Stimulated activated CD8-positive, alpha-beta memory T cell treated with anti-CD3 and anti-CD28 coated beads, Interleukin-7, amount 100 ng/mL, for 48 hours (primary cell): ENCODE measurements at regions not wholly inside any gene's neighbourhood (a gene's known extent, or its start where the extent isn't known, plus 50 kb on each side); places are given as distances from the start of the nearest gene placed in this dataset.
"Not testable (repeated sequence)": the region's sequence is repeated elsewhere in the genome, so short reads cannot be mapped to it uniquely, and the experiment has no call there.

Experiments
- DNase-seq, 2 donors: peaks; one replicate each; pipeline ENCODE4 v3.0.0-alpha.2; 2020; ENCODE audit warnings: low read depth in 1 of 2; ENCODE audit errors: extremely low read depth in 1 of 2

DNA sequence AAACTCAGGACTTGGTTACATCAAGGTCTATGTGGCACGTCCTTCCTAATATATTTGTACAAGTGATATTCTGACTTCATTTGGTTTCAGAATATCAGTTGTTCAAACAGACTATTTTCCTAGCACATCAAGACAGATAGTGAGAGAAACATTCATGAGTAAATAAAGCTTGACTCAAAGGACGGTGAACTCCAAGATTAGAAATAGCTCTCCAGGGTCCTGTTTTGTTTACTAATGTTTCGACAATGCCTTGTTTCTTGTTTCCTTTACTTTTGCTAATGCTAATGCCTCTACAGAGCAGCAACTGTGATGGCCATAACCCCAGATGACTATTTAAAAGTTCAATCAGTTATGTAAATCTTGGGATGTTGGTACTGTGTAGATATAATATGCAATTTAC is 313.9 kb downstream of the KLF12 start:
- DNase-seq = no peak

DNA sequence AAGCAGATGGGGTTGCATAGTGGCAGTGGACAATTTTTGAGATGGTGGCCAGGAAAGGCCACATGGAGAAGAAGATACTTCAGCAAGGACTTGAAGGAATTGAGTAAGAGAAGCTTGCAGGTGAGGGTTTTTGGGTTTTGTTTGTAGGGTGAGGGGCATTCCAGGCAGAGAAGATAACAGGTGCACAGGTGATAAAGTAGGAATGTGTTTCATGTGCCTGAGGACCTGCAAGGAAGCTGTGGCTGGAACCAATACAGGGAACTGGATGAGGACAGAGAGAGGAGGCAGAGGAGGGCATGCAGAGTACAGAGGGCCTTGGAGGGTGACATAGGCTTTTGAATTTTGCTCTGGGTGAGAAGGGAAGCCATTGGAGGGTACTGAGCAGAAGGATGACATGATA is 314.5 kb downstream of the KLF12 start:
- no peak for DNase-seq

DNA sequence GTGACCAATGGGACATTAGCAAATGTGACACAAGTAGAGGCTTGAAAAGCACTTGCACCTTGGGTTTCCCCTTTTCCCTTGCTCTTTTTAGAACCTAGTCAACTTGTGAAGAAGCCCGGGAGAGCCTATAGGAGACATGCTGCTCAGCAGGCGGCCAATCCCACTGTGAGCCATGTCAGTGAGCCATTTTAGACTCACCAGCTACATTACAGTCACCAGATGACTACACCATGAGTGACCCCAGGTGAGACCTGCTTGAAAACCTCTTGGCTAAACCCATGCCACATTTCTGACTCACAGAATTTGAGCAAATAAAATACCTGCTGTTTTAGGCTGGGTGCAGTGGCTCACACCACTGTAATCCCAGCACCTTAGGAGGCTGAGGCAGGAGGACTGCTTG is 317.5 kb downstream of the KLF12 start:
- no peak for DNase-seq

DNA sequence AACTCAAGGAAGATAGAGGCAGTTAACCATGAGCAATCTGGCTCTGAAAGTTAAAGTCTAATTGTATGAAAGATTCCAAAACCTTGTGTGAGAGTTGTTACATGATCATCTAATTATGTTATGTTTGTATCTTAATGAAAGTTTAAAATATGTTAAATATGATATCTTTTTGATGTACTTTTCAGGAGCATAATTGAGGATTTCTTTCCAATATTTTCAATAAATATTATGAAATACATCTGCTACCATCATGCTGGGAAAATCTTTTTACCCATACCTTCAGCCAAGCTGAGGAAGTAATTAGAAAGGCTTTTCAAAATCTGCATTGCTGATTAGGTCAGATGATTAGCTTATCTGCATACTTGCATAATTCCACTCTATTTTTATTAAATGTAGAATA is 318.4 kb downstream of the KLF12 start:
- DNase-seq = no peak

DNA sequence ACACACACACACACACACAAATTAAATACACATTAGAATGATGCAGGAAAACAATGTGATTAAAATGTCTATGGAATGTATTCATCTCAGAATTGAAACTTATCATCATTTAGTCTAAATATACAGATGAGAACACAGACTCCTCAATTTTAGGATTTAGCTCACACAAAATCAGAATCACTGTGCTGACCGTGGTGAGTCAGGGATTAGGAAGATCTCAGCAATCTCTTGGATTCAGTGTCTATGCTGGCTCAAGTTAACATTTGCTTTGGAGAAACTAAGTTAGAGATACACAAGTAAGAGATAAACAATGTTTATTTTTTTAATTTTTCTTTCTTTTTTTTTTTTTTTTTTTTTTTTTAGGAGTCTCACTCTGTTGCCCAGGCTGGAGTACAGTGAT is 323.6 kb downstream of the KLF12 start:
- DNase-seq = no peak

DNA sequence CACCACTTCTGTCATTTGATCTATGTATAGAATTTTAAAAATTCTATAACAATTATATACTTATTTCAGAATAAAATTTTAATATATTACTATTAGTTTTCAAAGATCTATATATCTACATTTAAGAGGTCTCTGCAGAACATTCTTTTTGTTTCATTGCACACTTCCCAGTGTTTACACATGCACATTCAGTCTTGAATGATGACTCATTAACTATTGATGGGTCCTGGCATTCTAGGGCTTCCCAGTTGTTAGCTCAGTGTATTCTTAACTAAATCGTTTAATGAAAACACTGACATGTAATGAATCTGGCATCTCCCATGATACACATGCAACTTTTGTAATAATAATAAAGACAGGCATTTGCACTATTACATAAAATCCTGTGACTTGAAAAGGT is 324.6 kb downstream of the KLF12 start:
- DNase-seq = no peak

DNA sequence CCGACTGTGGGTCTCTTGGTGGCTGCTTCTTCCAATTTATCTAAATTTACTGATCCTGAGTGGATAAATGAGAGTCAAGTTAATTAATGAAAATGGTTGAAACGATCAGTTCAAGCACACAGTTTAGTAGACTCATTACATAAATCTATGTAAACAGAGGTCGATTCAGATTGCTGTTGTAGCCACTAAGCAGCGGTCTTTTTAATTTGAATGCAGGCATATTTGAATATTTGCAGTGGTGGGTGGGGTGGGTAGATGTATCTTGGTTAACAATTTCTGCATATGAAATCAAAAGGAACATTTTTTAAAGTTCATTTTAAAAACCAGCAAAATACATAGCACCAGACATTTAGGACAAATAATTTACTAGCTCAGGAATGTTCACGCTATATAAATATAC is 325.9 kb downstream of the KLF12 start:
- no peak for DNase-seq

DNA sequence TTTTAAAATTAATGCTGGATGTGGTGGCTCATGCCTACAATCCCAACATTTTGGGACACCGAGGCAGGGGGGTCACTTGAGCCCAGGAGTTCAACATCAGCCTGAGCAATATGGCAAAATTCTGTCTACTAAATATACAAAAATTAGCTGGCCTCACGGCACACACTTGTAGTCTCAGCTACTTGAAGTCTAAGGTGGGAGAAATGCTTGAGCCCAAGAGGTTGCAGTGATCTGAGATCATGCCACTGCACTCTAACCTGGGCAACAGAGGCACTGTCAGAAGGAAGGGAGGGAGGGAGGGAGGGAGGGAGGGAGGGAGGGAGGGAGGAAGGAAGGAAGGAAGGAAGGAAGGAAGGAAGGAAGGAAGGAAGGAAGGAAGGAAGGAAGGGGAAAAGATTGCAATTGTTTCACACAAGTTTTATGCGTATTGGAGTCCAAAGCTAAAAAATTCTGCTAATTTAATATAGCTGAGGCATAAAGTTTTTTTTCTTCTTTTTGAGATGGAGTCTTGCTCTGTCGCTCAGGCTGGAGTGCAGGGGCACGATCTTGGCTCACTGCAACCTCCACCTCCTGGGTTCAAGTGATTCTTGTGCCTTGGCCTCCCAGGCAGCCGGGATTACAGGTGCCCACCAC is 328.8 kb downstream of the KLF12 start:
- DNase-seq = not testable (repeated sequence)

DNA sequence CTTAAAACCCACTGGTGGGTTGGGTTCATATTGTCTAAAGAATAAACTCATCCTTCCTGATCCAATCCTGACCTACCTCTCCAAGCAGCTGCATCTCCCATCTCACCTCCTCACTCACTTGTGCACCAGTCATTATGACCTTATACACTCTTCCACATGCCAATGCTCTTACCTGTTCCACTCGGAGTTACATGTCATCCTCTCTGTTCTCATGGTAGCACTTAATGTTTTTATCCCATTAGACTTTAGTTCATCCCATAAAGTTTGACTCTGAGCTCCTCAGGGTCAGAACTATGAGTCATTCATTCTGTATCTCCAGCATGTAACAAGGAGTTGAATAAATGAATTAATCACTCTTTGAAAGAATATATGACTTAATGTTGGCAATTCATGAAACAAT is 330.2 kb downstream of the KLF12 start:
- DNase-seq = no peak

DNA sequence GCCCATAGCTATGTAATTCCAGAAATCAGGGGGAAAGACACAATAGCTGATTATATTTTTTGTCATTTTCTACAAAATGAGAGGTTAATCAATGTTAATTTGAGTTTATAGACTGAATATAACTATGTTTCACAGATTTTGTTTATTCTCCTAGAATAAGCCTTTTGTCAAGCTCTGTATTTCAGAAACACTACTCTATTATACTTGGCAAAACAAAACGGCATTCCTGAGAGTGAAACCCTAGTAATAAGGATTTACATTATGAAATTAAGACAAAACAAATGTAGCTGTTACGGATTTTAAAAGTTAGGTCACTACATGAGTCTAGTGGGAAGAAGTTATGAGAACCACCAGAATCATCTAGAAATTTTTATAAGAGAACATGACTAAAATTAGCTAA is 334.2 kb downstream of the KLF12 start:
- DNase-seq = no peak

DNA sequence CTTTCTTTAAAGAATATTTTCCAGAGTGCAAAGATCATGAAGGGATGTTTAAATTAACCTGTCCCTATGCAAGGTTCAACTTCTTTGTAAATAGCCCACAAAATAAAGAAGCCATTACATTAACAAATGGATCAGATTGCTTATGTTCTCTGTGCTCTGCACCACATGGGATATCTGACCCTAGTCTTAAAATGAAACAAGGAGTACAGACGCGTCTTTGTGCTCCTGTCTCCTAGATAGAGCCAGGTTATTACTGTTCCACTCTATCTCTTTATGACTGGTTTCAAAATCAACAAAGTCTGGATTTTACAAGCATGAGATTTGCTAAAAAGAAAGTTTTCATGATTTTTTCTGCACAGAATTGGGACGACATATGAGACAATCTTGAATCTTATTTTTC is 339.4 kb downstream of the KLF12 start:
- no peak for DNase-seq

DNA sequence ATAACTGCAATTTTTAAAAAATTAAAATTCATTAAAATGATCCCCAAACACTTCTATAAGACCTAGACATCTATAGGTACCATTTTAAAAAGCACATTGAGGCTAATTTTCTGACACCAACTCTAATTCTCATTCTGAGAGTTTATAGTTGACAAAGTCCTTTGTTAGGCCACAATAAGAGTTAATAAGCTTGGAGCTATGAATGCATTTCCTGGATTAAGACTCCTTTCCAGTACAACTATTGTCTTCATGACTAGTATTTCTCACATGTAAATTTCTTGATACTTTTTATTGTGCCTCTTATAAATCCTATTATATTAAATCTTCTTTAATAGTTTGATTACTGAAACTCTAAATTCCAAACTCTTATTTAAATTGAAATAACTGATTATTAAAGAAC is 340.8 kb downstream of the KLF12 start:
- DNase-seq = no peak

DNA sequence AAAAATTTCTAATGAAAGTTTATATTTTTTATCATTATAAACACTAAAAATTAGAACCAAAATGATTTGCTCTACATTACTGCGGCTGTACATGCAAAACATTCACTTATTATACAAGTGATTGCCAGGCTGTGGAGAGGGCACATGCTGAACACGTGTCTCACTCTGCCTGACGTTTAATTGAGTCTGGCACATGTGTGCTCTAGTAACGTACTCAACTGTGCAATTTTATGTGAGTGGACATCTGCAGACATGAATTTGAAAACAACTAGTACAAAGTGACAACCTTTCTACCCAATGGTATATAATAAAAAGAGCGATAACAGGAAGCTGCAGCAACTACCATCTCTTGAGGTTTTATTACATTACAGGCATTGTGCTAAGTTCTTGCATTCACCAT is 341.4 kb downstream of the KLF12 start:
- no peak for DNase-seq

DNA sequence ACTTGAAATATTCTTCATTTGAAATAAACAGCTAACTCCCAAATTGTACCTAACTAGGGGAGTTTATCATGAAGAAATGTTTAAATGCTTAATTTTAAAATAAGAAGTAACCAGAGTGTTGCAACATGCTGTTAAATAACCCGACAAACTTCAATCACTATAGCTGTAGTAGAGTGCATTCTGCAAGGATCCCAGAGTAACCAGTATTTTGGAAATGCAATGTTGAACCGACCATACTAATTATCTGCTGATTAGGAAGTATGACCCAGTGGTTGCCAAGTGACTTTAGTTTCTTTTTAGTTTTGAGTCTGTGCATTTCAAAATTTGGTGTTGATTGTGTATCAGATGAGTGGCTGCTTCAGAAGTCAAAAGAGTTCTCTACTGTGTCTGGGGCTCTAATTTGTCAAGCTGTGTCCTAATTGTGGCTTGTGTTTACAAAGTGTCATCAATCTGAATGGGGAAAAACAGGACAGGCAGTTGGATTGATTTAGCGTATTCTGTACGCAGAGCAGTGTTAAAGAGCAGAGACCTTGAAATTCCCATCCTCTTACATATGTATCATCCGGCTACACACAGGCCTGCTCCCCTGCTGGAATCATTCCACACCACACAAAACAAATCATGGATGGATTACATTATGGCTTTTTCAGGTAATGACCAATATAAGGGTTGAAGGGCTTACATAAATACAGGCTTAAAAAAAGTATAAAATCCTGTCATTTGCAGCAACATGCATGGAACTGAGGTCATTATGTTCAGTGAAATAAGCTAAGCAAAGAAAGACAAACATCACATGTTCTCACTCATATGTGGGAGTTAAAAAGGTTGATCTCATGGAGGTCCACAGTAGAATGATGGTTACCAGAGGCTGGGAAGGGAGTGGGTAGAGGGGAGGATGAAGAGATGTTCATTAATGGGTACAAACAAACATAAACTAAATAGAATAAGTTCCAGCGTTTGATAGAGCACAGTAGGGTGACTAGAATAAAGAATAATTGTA is 351.5 kb downstream of the KLF12 start:
- no peak for DNase-seq

DNA sequence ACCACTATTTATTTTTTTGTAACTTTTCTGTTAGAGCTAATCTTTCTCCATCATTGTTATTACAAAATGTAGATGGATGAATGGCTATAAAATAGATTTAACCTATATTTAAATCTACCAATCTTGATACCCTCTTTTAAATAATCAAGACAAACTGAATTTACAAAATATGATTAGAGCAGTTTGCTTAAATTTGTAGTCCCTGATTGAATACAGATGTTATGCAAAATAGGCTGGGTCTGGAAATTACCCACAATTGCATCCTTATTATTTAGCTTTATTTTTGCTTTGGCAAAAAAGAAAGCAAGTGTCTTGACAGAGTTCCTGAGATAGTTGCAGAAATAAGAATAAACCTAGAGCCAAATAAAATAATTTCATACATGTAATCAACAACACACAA is 352.8 kb downstream of the KLF12 start:
- no peak for DNase-seq

DNA sequence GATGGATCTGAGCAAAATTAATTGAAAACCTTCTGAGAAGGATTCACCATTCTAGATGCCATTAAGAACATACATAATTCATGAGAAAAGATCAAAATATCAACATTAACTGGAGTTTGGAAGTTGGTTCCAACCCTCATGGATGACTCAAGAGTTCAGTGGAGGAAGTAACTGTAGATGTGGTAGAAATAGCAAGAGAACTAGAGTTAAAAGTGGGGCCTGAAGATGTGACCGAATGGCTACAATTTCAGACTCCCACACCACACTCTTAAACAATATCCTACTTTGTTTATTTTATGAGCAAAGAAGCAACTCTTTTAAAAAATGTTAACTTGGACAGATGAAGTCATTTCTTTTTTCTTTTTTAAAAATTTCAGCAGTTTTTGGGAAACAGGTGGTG is 354.3 kb downstream of the KLF12 start:
- no peak for DNase-seq

DNA sequence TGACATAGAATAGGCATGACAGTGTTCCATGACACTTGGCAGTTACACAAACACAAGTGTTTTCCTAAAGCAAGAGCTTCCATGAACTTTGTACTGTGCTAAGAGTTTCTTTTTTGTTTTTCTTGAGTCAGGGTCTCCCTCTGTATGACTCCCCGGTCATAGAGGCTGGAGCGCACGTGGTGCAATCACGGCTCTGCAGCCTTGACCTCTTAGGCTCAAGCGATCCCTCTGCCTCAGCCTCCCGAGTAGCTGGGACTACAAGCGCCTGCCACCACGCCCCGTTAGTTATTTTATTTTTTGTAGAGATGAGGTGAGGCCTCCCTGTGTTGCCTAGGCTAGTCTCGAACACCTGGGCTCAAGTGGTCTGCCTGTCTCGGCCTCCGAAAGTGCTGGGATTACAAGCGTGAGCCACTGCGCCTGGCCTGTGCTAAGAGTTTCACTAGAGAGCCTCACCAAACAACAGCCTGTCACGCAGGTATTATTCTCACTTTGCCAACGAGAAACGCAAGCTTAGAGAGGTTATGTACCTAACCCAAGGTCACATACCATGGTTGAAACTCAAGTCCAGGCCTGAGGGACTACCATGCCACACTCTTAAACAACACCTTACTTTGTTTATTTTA is 355.9 kb downstream of the KLF12 start:
- no peak for DNase-seq

DNA sequence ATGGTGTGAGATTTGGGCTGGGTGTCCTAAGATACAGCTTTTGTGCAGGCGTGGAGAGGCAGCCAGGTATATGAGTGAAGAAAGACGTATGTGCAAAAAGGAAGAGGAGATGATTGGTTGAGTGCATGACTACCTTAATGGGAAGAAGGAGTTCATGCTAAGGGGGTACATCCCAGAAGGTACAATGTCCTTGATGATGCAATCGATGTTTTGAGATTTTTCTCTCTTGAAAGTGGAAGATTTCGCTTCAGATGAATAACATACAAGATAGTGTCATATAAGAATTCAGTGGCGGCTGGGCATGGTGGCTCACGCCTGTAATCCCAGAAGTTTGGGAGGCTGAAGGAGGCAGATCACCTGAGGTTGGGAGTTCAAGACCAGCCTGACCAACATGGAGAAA is 357.1 kb downstream of the KLF12 start:
- DNase-seq = no peak

DNA sequence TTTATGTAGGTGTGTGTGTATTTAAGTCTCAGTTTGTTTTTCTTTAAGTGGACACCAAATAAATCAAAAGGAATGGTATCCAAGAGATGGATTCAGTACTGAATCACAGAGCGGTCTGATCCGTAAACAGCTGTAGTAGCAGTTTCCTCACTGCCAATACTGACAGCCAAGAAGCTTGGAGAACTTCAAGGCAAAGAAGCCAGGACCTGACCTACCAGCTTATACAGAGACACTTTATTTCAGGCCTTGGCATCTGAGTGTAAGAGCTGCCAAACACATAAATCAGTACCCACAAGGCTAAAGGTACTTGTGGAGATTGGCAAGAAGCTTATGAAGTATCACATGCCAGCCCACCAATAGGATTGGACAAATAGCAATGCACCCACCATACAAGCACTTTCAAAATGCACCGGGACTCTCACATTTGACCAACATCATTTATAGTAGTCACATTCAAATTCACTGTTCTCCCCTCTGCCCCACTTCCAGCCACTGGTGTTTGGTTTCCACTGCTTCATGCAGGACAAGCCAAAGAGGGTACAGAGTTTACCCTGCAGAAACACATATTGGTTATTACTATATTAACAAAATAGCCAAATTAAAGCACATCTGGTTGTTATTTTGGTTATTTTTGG is 357.9 kb downstream of the KLF12 start:
- no peak for DNase-seq

DNA sequence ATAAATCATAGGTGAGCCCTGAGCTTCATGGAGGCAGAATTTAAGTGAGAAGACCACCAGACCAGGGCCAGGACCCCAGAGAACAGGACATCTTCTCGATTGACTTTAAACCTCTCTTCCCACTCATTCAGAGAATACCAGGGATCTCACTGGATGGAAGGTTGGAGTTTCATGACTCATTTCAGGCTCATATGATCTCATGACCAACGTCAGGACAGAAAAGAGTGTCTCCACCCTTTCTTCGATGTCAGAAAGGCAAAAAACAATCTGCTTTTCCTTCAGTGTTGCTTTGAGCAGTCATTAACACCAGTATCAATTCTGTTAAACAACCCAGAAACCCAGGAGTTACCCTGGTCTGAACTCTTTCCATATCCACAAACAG is 361.0 kb downstream of the KLF12 start:
- DNase-seq = no peak

DNA sequence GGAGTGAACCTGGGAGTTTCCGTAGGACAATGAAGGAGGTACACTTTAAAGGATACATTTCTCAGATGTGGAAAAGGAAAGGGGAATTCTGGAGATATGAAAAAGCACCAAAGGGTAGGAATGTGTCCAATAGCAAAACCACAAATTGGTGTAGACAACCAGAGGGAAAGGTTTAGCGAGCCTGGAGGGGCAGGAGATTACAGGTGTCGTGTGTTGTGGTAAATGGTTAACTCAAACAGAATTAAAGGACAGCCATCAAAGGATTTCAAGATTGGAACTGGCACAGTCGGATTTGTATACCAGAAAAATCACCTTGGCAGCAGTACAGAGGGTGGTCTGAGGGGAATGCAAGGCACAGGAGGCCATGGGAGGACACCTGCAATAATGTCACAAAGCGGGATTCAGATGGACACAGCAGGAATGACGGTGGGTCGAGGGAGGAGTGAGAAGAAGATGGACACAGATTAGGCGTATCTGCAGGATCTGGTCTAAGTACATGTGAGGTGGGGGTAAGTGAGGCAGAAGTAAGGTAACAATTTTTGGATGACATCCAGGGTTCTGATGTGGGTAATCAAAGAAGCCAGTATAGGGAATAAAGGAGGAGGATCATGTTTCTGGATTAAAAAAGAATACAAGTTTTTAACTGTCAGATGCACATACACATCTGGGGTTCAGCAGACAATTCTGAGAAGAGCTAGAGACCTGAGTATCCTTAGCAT is 361.6 kb downstream of the KLF12 start:
- DNase-seq = no peak
